ENCODE measurements at regions not wholly inside any gene's neighbourhood (a gene's known extent, or its start where the extent isn't known, plus 50 kb on each side); places are given as distances from the start of the nearest gene placed in this dataset.

GRCh38 chr10:78148216-78148960, 114.7 kb downstream of the RPS24 start:
- H3K4me3 ChIP-seq (ENCODE audit: control extremely low read depth in 1 of 5, extremely low read depth in 1 of 5, insufficient read depth in 1 of 5, low read depth in 2 of 5, low read length in 4 of 5), result no peak overlapping the region
- H3K9me3 ChIP-seq (ENCODE audit: control extremely low read depth in 1 of 3, control insufficient read depth in 2 of 3, insufficient read depth in 1 of 3, low read length in 2 of 3), result no peaks in the 10 kb centered on the region
- ATAC-seq (ENCODE audit: low read depth) (no peak), DNase-seq (no peak)
- H3K79me2 ChIP-seq (ENCODE audit: control insufficient read depth, insufficient read depth, low read length), result no peaks in the 10 kb centered on the region
- no peaks in the 10 kb centered on the region for H4K20me1 ChIP-seq (ENCODE audit: control insufficient read depth, insufficient read depth, low read length, poor library complexity, severe bottlenecking)
- WGBS (ENCODE audit: insufficient coverage), result 100% methylated on average over 3 of the region's 7 CpGs
- H3K4me1 ChIP-seq (ENCODE audit: control insufficient read depth in 2 of 2, insufficient read depth in 2 of 2, low read length in 2 of 2), result no peaks in the 10 kb centered on the region
- H3K4me2 ChIP-seq (replicated peaks; ENCODE audit: low read depth, low read length, poor library complexity, severe bottlenecking), result no peak overlapping the region
- H3K9me3 Mint-ChIP-seq (ENCODE audit: insufficient read depth), result no peaks in the 10 kb centered on the region
- H3K4me3 Mint-ChIP-seq, result no peak overlapping the region
- no peaks in the 10 kb centered on the region for H3K36me3 ChIP-seq (replicated peaks in 1 of 2; ENCODE audit: control extremely low read depth in 1 of 2, control insufficient read depth in 1 of 2, extremely low read depth in 1 of 2, insufficient read depth in 2 of 2, low read length in 1 of 2)
- intact Hi-C loops (cut with micrococcal nuclease), result no loop called here
- POLR2A ChIA-PET, result no interaction called here
- no peak overlapping the region for H3K9ac ChIP-seq (ENCODE audit: low read length)
- H2AFZ ChIP-seq (ENCODE audit: insufficient read depth, low read depth, low read length, poor library complexity, severe bottlenecking), result no peak overlapping the region
- CTCF ChIA-PET, result no interaction called here
- H3K27me3 Mint-ChIP-seq, result peaks cover 22% of the 10 kb centered on the region
- no peaks in the 10 kb centered on the region for H3K27me3 ChIP-seq (replicated peaks in 1 of 4; ENCODE audit: control extremely low read depth in 1 of 4, control insufficient read depth in 3 of 4, insufficient read depth in 4 of 4, low read length in 3 of 4)
- H3K4me1 Mint-ChIP-seq, result no peaks in the 10 kb centered on the region
- TF ChIP-seq EZH2 (IDR thresholded peaks at IDR 0.05; ENCODE audit: borderline replicate concordance, insufficient read depth, low read depth, low read length, poor library complexity, severe bottlenecking) (no peak), CTCF (IDR thresholded peaks at IDR 0.05) (no peak)
- no peak overlapping the region for H3K27ac ChIP-seq (ENCODE audit: low read length in 2 of 2)
- H3K27ac Mint-ChIP-seq, result no peak overlapping the region

GRCh38 chr10:78148961-78149612, 115.4 kb downstream of the RPS24 start:
- intact Hi-C loops (cut with micrococcal nuclease), result no loop called here
- ChIA-PET CTCF (no interaction called here), POLR2A (no interaction called here)
- no peaks in the 10 kb centered on the region for H3K9me3 ChIP-seq (ENCODE audit: control extremely low read depth in 1 of 3, control insufficient read depth in 2 of 3, insufficient read depth in 1 of 3, low read length in 2 of 3)
- Mint-ChIP-seq H3K4me1 (no peaks in the 10 kb centered on the region), H3K4me3 (no peak overlapping the region), H3K9me3 (ENCODE audit: insufficient read depth) (no peaks in the 10 kb centered on the region), H3K27ac (no peak overlapping the region), H3K27me3 (peaks cover 15% of the 10 kb centered on the region)
- DNase-seq (no peak), ATAC-seq (ENCODE audit: low read depth) (no peak)
- H4K20me1 ChIP-seq (ENCODE audit: control insufficient read depth, insufficient read depth, low read length, poor library complexity, severe bottlenecking), result no peaks in the 10 kb centered on the region
- no peaks in the 10 kb centered on the region for H3K27me3 ChIP-seq (replicated peaks in 1 of 4; ENCODE audit: control extremely low read depth in 1 of 4, control insufficient read depth in 3 of 4, insufficient read depth in 4 of 4, low read length in 3 of 4)
- no peak overlapping the region for H3K4me2 ChIP-seq (replicated peaks; ENCODE audit: low read depth, low read length, poor library complexity, severe bottlenecking)
- H3K9ac ChIP-seq (ENCODE audit: low read length), result no peak overlapping the region
- H2AFZ ChIP-seq (ENCODE audit: insufficient read depth, low read depth, low read length, poor library complexity, severe bottlenecking), result no peak overlapping the region
- H3K4me1 ChIP-seq (ENCODE audit: control insufficient read depth in 2 of 2, insufficient read depth in 2 of 2, low read length in 2 of 2), result no peaks in the 10 kb centered on the region
- H3K36me3 ChIP-seq (replicated peaks in 1 of 2; ENCODE audit: control extremely low read depth in 1 of 2, control insufficient read depth in 1 of 2, extremely low read depth in 1 of 2, insufficient read depth in 2 of 2, low read length in 1 of 2), result no peaks in the 10 kb centered on the region
- no CpG with 5 or more reads among the region's 4 CpGs for WGBS (ENCODE audit: insufficient coverage)
- TF ChIP-seq EZH2 (IDR thresholded peaks at IDR 0.05; ENCODE audit: borderline replicate concordance, insufficient read depth, low read depth, low read length, poor library complexity, severe bottlenecking) (no peak), CTCF (IDR thresholded peaks at IDR 0.05) (no peak)
- no peaks in the 10 kb centered on the region for H3K79me2 ChIP-seq (ENCODE audit: control insufficient read depth, insufficient read depth, low read length)
- H3K27ac ChIP-seq (ENCODE audit: low read length in 2 of 2), result no peak overlapping the region
- H3K4me3 ChIP-seq (ENCODE audit: control extremely low read depth in 1 of 5, extremely low read depth in 1 of 5, insufficient read depth in 1 of 5, low read depth in 2 of 5, low read length in 4 of 5), result no peak overlapping the region
